ENCODE measurements at regions not wholly inside any gene's neighbourhood (a gene's known extent, or its start where the extent isn't known, plus 50 kb on each side); places are given as distances from the start of the nearest gene placed in this dataset.

GRCh38 chr13:34867590-34867989 is 74.5 kb upstream of the NBEA start:
- no peak overlapping the region for H3K4me3 Mint-ChIP-seq
- no peak for TF ChIP-seq CTCF (conservative IDR thresholded peaks at IDR 0.05)
- peak overlapping the region; percentile 19 for H3K27ac Mint-ChIP-seq
- peaks cover 25% of the 10 kb centered on the region for H3K4me1 Mint-ChIP-seq (ENCODE audit: unreplicated experiment)
- no peak for DNase-seq (ENCODE audit: extremely low spot score, unreplicated experiment)
- no peaks in the 10 kb centered on the region for H3K36me3 Mint-ChIP-seq
- H3K9me3 Mint-ChIP-seq = peaks cover 5% of the 10 kb centered on the region
- no peaks in the 10 kb centered on the region for H3K27me3 Mint-ChIP-seq

- no peak for TF ChIP-seq CTCF (conservative IDR thresholded peaks at IDR 0.05)
- Mint-ChIP-seq H3K4me3 (no peak overlapping the region), H3K27ac (no peak overlapping the region), H3K9me3 (no peaks in the 10 kb centered on the region), H3K27me3 (no peaks in the 10 kb centered on the region), H3K36me3 (no peaks in the 10 kb centered on the region), H3K4me1 (ENCODE audit: unreplicated experiment) (peaks cover 21% of the 10 kb centered on the region)
- no peak for DNase-seq (ENCODE audit: extremely low spot score, unreplicated experiment)
Measured at GRCh38 chr13:34868733-34869132, 73.3 kb upstream of the NBEA start.

GRCh38 chr13:34869696-34870095 is 72.4 kb upstream of the NBEA start:
- no peak for DNase-seq (ENCODE audit: extremely low spot score, unreplicated experiment)
- Mint-ChIP-seq H3K27ac (no peak overlapping the region), H3K36me3 (no peaks in the 10 kb centered on the region), H3K27me3 (no peaks in the 10 kb centered on the region), H3K4me3 (no peak overlapping the region), H3K4me1 (ENCODE audit: unreplicated experiment) (peaks cover 20% of the 10 kb centered on the region), H3K9me3 (no peaks in the 10 kb centered on the region)
- no peak for TF ChIP-seq CTCF (conservative IDR thresholded peaks at IDR 0.05)

- no peak overlapping the region for H3K4me3 Mint-ChIP-seq
- no peaks in the 10 kb centered on the region for H3K4me1 Mint-ChIP-seq (ENCODE audit: unreplicated experiment)
Measured at GRCh38 chr13:34878329-34878728, 63.7 kb upstream of the NBEA start.

GRCh38 chr13:34879851-34880250 is 62.2 kb upstream of the NBEA start:
- Mint-ChIP-seq H3K27ac (no peak overlapping the region), H3K9me3 (peaks cover 4% of the 10 kb centered on the region), H3K27me3 (no peaks in the 10 kb centered on the region), H3K36me3 (no peaks in the 10 kb centered on the region), H3K4me1 (ENCODE audit: unreplicated experiment) (no peaks in the 10 kb centered on the region), H3K4me3 (no peak overlapping the region)
- DNase-seq (ENCODE audit: extremely low spot score, unreplicated experiment) = no peak
- TF ChIP-seq CTCF (conservative IDR thresholded peaks at IDR 0.05) = no peak

More at GRCh38 chr13:34878329-34878728, 63.7 kb upstream of the NBEA start:
- Mint-ChIP-seq H3K27ac (no peak overlapping the region), H3K9me3 (peaks cover 4% of the 10 kb centered on the region), H3K27me3 (no peaks in the 10 kb centered on the region), H3K36me3 (no peaks in the 10 kb centered on the region)
- no peak for TF ChIP-seq CTCF (conservative IDR thresholded peaks at IDR 0.05)
- DNase-seq (ENCODE audit: extremely low spot score, unreplicated experiment) = no peak

- Mint-ChIP-seq H3K27me3 (no peaks in the 10 kb centered on the region), H3K27ac (no peak overlapping the region), H3K4me3 (no peak overlapping the region), H3K4me1 (ENCODE audit: unreplicated experiment) (no peaks in the 10 kb centered on the region), H3K9me3 (peaks cover 4% of the 10 kb centered on the region), H3K36me3 (no peaks in the 10 kb centered on the region)
- TF ChIP-seq CTCF (conservative IDR thresholded peaks at IDR 0.05) = no peak
- DNase-seq (ENCODE audit: extremely low spot score, unreplicated experiment) = no peak
Measured at GRCh38 chr13:34881494-34881893, 60.6 kb upstream of the NBEA start.
